Fibroblast of mammary gland (primary cell): ENCODE measurements at regions not wholly inside any gene's neighbourhood (a gene's known extent, or its start where the extent isn't known, plus 50 kb on each side); places are given as distances from the start of the nearest gene placed in this dataset.
"Not testable (repeated sequence)": the region's sequence is repeated elsewhere in the genome, so short reads cannot be mapped to it uniquely, and the experiment has no call there.

Experiments used
- DNase-seq: peaks from one replicate; pipeline ENCODE4 v3.0.0-alpha.2; 2010; ENCODE audit warnings: low read depth
- H3K4me3 ChIP-seq: 2 replicates; pipeline ENCODE4 v1.5.1; 2011; ENCODE audit warnings: low read depth, mild to moderate bottlenecking, low read length, moderate library complexity; ENCODE audit not compliant: control insufficient read depth
- CTCF ChIP-seq: conservative IDR thresholded peaks from 2 replicates; pipeline ENCODE4 v1.5.1; 2011; ENCODE audit warnings: low read depth, low read length, inconsistent platforms; ENCODE audit not compliant: control insufficient read depth, insufficient read depth

GRCh38 chr4:122083989-122084388, 68.1 kb upstream of the BLTP1 start:
- no peak for TF ChIP-seq CTCF
- no peak for DNase-seq
- H3K4me3 ChIP-seq, result no peak overlapping the region

- H3K4me3 ChIP-seq, result no peak overlapping the region
- TF ChIP-seq CTCF, result no peak
- no peak for DNase-seq
Observed at GRCh38 chr4:122083351-122083750, 68.8 kb upstream of the BLTP1 start.

- H3K4me3 ChIP-seq, result no peak overlapping the region
- no peak for TF ChIP-seq CTCF
- DNase-seq, result no peak
Observed at GRCh38 chr4:122082661-122083060, 69.5 kb upstream of the BLTP1 start.

GRCh38 chr4:122077653-122078052, 74.5 kb upstream of the BLTP1 start:
- DNase-seq, H3K4me3 ChIP-seq: not testable (repeated sequence)

GRCh38 chr4:122076835-122077234, 75.3 kb upstream of the BLTP1 start:
- not testable (repeated sequence) for H3K4me3 ChIP-seq
- DNase-seq, result peak; percentile 3

GRCh38 chr4:122073615-122074014, 78.5 kb upstream of the BLTP1 start:
- TF ChIP-seq CTCF, result no peak
- no peak for DNase-seq
- no peak overlapping the region for H3K4me3 ChIP-seq

- no peak overlapping the region for H3K4me3 ChIP-seq
- no peak for DNase-seq
- no peak for TF ChIP-seq CTCF
Observed at GRCh38 chr4:122065915-122066314, 86.2 kb upstream of the BLTP1 start.

GRCh38 chr4:122065149-122065548, 87.0 kb upstream of the BLTP1 start:
- DNase-seq, result no peak
- TF ChIP-seq CTCF, result no peak

More at GRCh38 chr4:122065149-122065548, 87.0 kb upstream of the BLTP1 start:
- H3K4me3 ChIP-seq, result no peak overlapping the region
